HepG2 (cell line): ENCODE measurements at regions not wholly inside any gene's neighbourhood (a gene's known extent, or its start where the extent isn't known, plus 50 kb on each side); places are given as distances from the start of the nearest gene placed in this dataset.

Experiments used
- ARID2 ChIP-seq: sonication (generic); formaldehyde crosslinking; IDR thresholded peaks from 2 replicates; pipeline ENCODE4 v1.8.1; 2022; ENCODE audit warnings: mild to moderate bottlenecking, missing genetic modification reagents, borderline replicate concordance
- CTCF ChIP-seq: sonication (generic); formaldehyde crosslinking; IDR thresholded peaks from 2 replicates; pipeline ENCODE4 v1.5.0; 2020; ENCODE audit warnings: mild to moderate bottlenecking, missing genetic modification reagents, moderate library complexity
- FLYWCH1 ChIP-seq: sonication (generic); formaldehyde crosslinking; IDR thresholded peaks from 2 replicates; pipeline ENCODE4 v1.8.1; 2023; ENCODE audit warnings: mild to moderate bottlenecking, missing genetic modification reagents
- FUBP1 ChIP-seq: sonication (generic); formaldehyde crosslinking; IDR thresholded peaks from 2 replicates; pipeline ENCODE4 v1.5.1; 2020; ENCODE audit warnings: missing genetic modification reagents, mild to moderate bottlenecking, borderline replicate concordance
- GLMP ChIP-seq: sonication (generic); formaldehyde crosslinking; IDR thresholded peaks from 2 replicates; pipeline ENCODE4 v1.9.0; 2021; ENCODE audit warnings: missing genetic modification reagents, mild to moderate bottlenecking, borderline replicate concordance
- GRHL1 ChIP-seq: sonication (generic); formaldehyde crosslinking; conservative IDR thresholded peaks from 2 replicates; pipeline ENCODE4 v1.8.0; 2022; ENCODE audit warnings: missing genetic modification reagents
- HMGXB3 ChIP-seq: sonication (generic); formaldehyde crosslinking; IDR thresholded peaks from 2 replicates; pipeline ENCODE4 v1.4.0; 2020; ENCODE audit warnings: missing genetic modification reagents, borderline replicate concordance
- JUND ChIP-seq: sonication (generic); formaldehyde crosslinking; IDR thresholded peaks from 2 replicates; pipeline ENCODE4 v1.8.0; 2022; ENCODE audit warnings: mild to moderate bottlenecking, missing genetic modification reagents
- MAFG ChIP-seq: sonication (generic); formaldehyde crosslinking; IDR thresholded peaks from 2 replicates; pipeline ENCODE4 v1.5.1; 2020; ENCODE audit warnings: mild to moderate bottlenecking, missing genetic modification reagents
- NR2F2 ChIP-seq: IDR thresholded peaks from 2 replicates; pipeline ENCODE4 v1.6.1; 2012; ENCODE audit warnings: low read depth, inconsistent platforms, borderline replicate concordance
- STAT6 ChIP-seq: sonication (generic); formaldehyde crosslinking; IDR thresholded peaks from 2 replicates; pipeline ENCODE4 v1.4.0; 2020; ENCODE audit warnings: missing genetic modification reagents, mild to moderate bottlenecking, borderline replicate concordance
- ZNF343 ChIP-seq: sonication (generic); formaldehyde crosslinking; IDR thresholded peaks from 2 replicates; pipeline ENCODE4 v1.4.0; 2020; ENCODE audit warnings: mild to moderate bottlenecking, missing genetic modification reagents
- ZNF543 ChIP-seq: sonication (generic); formaldehyde crosslinking; IDR thresholded peaks from 2 replicates; pipeline ENCODE4 v1.4.0; 2020; ENCODE audit warnings: mild to moderate bottlenecking, missing genetic modification reagents
- ZNF547 ChIP-seq: sonication (generic); formaldehyde crosslinking; IDR thresholded peaks from 2 replicates; pipeline ENCODE4 v1.5.1; 2020; ENCODE audit warnings: mild to moderate bottlenecking, missing genetic modification reagents

- TF ChIP-seq ZNF343 (CRISPR knock-in tag) (peak; percentile 35; the same call in 1 of the 2 replicates), ARID2 (no peak), CTCF (no peak), JUND (CRISPR knock-in tag) (no peak), NR2F2 (peak; percentile 76), ZNF547 (CRISPR knock-in tag) (no peak), GRHL1 (CRISPR knock-in tag) (no peak), GLMP (CRISPR knock-in tag) (no peak), HMGXB3 (CRISPR knock-in tag) (no peak), STAT6 (CRISPR knock-in tag) (no peak), FLYWCH1 (CRISPR knock-in tag) (no peak), FUBP1 (CRISPR knock-in tag) (no peak), ZNF543 (CRISPR knock-in tag) (no peak), MAFG (CRISPR knock-in tag) (no peak)
Measured at GRCh38 chr2:42957109-42957860, 164.9 kb upstream of the HAAO start (continued).
